Esophagus squamous epithelium (tissue), 4 donors: ENCODE measurements at regions not wholly inside any gene's neighbourhood (a gene's known extent, or its start where the extent isn't known, plus 50 kb on each side); places are given as distances from the start of the nearest gene placed in this dataset.

Experiments used
- CTCF ChIP-seq, 6 experiments: fragments of 450-650 bp in 4 of 6; fragments of 200-600 bp in 2 of 6; sonication (generic) in 2 of 6; IDR thresholded peaks; one replicate each; pipeline ENCODE4 v1.5.1; 2016 to 2019; ENCODE audit warnings: antibody characterized with exemption in 6 of 6, mild to moderate bottlenecking in 4 of 6, moderate library complexity in 4 of 6
- POLR2A ChIP-seq, 4 donors: fragments of 450-650 bp; IDR thresholded peaks; one replicate each; pipeline ENCODE4 v1.6.1; 2017; ENCODE audit warnings: antibody characterized with exemption in 4 of 4, mild to moderate bottlenecking in 4 of 4, moderate library complexity in 3 of 4

GRCh38 chr7:128167042-128167701, 73.9 kb upstream of the LEP start:
- TF ChIP-seq CTCF (IDR thresholded peaks at IDR 0.05) = no peak
- no peak for TF ChIP-seq POLR2A (IDR thresholded peaks at IDR 0.05)
